H1 (cell line): ENCODE measurements at regions not wholly inside any gene's neighbourhood (a gene's known extent, or its start where the extent isn't known, plus 50 kb on each side); places are given as distances from the start of the nearest gene placed in this dataset.

Source experiments
- BACH1 ChIP-seq: IDR thresholded peaks from 2 replicates; pipeline ENCODE4 v1.6.1; 2012; ENCODE audit warnings: low read length, improper control_type of control experiment
- CBX8 ChIP-seq: fragments of 300-800, 300-1000 bp; sonication (generic); IDR thresholded peaks from 2 replicates; pipeline ENCODE4 v1.7.1; 2016; ENCODE audit warnings: low read depth, low read length, borderline replicate concordance
- CHD1 ChIP-seq: IDR thresholded peaks from 2 replicates; pipeline ENCODE4 v1.6.1; 2012; ENCODE audit warnings: low read depth, low read length, improper control_type of control experiment
- EZH2 ChIP-seq: fragments of 200-600 bp; sonication (generic); IDR thresholded peaks from 2 replicates; pipeline ENCODE4 v1.7.1; 2012; ENCODE audit warnings: low read depth, mild to moderate bottlenecking, moderate library complexity, low read length, inconsistent platforms; ENCODE audit not compliant: severe bottlenecking
- POU5F1 ChIP-seq: IDR thresholded peaks from 2 replicates; pipeline ENCODE4 v1.6.1; 2011; ENCODE audit warnings: low read depth, mild to moderate bottlenecking, low read length, moderate library complexity
- RAD21 ChIP-seq, 2 experiments: IDR thresholded peaks in 1 of 2; conservative IDR thresholded peaks in 1 of 2; 2 replicates each; pipeline ENCODE4 v1.6.1; 2011; ENCODE audit warnings: low read depth in 2 of 2, low read length in 2 of 2, improper control_type of control experiment in 1 of 2, inconsistent platforms in 1 of 2, mild to moderate bottlenecking in 1 of 2, moderate library complexity in 1 of 2
- SP2 ChIP-seq: IDR thresholded peaks from 2 replicates; pipeline ENCODE4 v1.6.1; 2012; ENCODE audit warnings: mild to moderate bottlenecking, low read length, inconsistent platforms
- SUZ12 ChIP-seq: fragments of 200-600 bp; sonication (generic); IDR thresholded peaks from 2 replicates; pipeline ENCODE4 v1.6.1; 2012; ENCODE audit warnings: mild to moderate bottlenecking, inconsistent platforms, low read length, moderate library complexity, mixed read lengths
- YY1 ChIP-seq: IDR thresholded peaks from 2 replicates; pipeline ENCODE4 v1.6.1; 2011; ENCODE audit warnings: low read depth, mild to moderate bottlenecking, low read length
- ZNF274 ChIP-seq: IDR thresholded peaks from 2 replicates; pipeline ENCODE4 v1.7.0; 2012; ENCODE audit warnings: low read length, borderline replicate concordance; ENCODE audit errors: extremely low read depth
- TF ChIP-seq, protein P1 (sequence below), 3 experiments: IDR thresholded peaks; 1 replicate in 2 of 3; 2 replicates in 1 of 3; pipeline versions ENCODE4 v1.5.1 to v1.6.1; 2011; ENCODE audit warnings: low read length in 3 of 3, mild to moderate bottlenecking in 3 of 3, inconsistent platforms in 2 of 3, low read depth in 1 of 3, moderate library complexity in 1 of 3; ENCODE audit not compliant: insufficient read depth in 1 of 3; ENCODE audit errors: control extremely low read depth in 1 of 3
- TF ChIP-seq, protein P2 (sequence below): IDR thresholded peaks from 2 replicates; pipeline ENCODE4 v1.6.1; 2012; ENCODE audit warnings: inconsistent platforms
- TF ChIP-seq, protein P3 (sequence below): IDR thresholded peaks from 2 replicates; pipeline ENCODE4 v1.6.1; 2012; ENCODE audit warnings: inconsistent platforms

DNA sequence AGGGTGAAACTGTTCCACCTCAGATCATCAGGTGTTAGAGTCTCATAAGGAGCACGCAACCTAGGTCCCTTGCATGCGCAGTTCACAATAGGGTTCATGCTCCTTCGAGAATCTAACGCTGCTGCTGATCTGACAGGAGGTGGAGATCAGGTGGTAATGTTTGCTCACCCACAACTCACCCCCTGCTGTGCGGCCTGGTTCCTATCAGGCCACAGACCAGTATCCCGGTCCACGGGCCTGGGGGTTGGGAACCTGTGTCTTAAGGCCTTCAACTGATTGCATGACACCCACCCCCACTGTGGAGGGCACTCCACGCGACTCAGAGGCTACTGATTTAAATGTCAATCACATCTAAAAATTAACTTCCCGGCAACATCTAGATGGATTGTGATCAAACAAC is 411.2 kb upstream of the SULF2 start:
- no peak for TF ChIP-seq ZNF274
- TF ChIP-seq EZH2 = no peak
- TF ChIP-seq YY1 = no peak
- no peak for TF ChIP-seq SP2
- TF ChIP-seq SUZ12 = no peak
- TF ChIP-seq, protein P1, sequence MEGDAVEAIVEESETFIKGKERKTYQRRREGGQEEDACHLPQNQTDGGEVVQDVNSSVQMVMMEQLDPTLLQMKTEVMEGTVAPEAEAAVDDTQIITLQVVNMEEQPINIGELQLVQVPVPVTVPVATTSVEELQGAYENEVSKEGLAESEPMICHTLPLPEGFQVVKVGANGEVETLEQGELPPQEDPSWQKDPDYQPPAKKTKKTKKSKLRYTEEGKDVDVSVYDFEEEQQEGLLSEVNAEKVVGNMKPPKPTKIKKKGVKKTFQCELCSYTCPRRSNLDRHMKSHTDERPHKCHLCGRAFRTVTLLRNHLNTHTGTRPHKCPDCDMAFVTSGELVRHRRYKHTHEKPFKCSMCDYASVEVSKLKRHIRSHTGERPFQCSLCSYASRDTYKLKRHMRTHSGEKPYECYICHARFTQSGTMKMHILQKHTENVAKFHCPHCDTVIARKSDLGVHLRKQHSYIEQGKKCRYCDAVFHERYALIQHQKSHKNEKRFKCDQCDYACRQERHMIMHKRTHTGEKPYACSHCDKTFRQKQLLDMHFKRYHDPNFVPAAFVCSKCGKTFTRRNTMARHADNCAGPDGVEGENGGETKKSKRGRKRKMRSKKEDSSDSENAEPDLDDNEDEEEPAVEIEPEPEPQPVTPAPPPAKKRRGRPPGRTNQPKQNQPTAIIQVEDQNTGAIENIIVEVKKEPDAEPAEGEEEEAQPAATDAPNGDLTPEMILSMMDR (IDR thresholded peaks at IDR 0.05; ENCODE audit: control extremely low read depth in 1 of 3, insufficient read depth in 1 of 3, low read depth in 1 of 3, low read length in 3 of 3) = no peak
- TF ChIP-seq, protein P2, sequence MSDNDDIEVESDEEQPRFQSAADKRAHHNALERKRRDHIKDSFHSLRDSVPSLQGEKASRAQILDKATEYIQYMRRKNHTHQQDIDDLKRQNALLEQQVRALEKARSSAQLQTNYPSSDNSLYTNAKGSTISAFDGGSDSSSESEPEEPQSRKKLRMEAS = no peak
- no peak for TF ChIP-seq CBX8
- TF ChIP-seq RAD21 (IDR thresholded peaks at IDR 0.05 in 1 of 2, conservative IDR thresholded peaks at IDR 0.05 in 1 of 2; ENCODE audit: low read depth in 2 of 2, low read length in 2 of 2) = no peak
- no peak for TF ChIP-seq CHD1
- TF ChIP-seq POU5F1 = no peak
- TF ChIP-seq BACH1 = no peak
- TF ChIP-seq, protein P3, sequence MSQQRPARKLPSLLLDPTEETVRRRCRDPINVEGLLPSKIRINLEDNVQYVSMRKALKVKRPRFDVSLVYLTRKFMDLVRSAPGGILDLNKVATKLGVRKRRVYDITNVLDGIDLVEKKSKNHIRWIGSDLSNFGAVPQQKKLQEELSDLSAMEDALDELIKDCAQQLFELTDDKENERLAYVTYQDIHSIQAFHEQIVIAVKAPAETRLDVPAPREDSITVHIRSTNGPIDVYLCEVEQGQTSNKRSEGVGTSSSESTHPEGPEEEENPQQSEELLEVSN = no peak
